GM23338 (cell line): ENCODE measurements at regions not wholly inside any gene's neighbourhood (a gene's known extent, or its start where the extent isn't known, plus 50 kb on each side); places are given as distances from the start of the nearest gene placed in this dataset.
A peak's percentile ranks its signal among the peaks of the same experiment; 100 is the strongest.

Experiments
- ATAC-seq: fragments of 200-7000 bp; cut with Tn5 transposase; 3 replicates; pipeline ENCODE4 v1.9.1; 2020
- DNase-seq: peaks from one replicate; pipeline ENCODE4 v3.0.0-alpha.2; 2015; ENCODE audit warnings: low spot score
- H2AFZ ChIP-seq: fragments of 200-600 bp; sonication (generic); 2 replicates; pipeline ENCODE4 v1.8.0; 2016; ENCODE audit warnings: antibody characterized with exemption, mild to moderate bottlenecking, moderate library complexity
- H3F3A ChIP-seq: fragments of 200-600 bp; sonication (generic); replicated peaks from 2 replicates; pipeline ENCODE4 v1.8.0; 2017; ENCODE audit warnings: antibody characterized with exemption, mixed run types, low read depth
- H3K27ac ChIP-seq: fragments of 200-600 bp; sonication (generic); 2 replicates; pipeline ENCODE4 v1.6.1; 2016; ENCODE audit warnings: low read depth
- H3K27me3 ChIP-seq: fragments of 200-600 bp; sonication (generic); 2 replicates; pipeline ENCODE4 v1.8.0; 2016; ENCODE audit warnings: mild to moderate bottlenecking, mixed run types, moderate library complexity; ENCODE audit not compliant: insufficient read depth
- H3K36me3 ChIP-seq: fragments of 200-600 bp; sonication (generic); 2 replicates; pipeline ENCODE4 v1.8.0; 2016; ENCODE audit warnings: mild to moderate bottlenecking; ENCODE audit not compliant: insufficient read depth
- H3K4me1 ChIP-seq: fragments of 200-600 bp; sonication (generic); 2 replicates; pipeline ENCODE4 v1.8.0; 2016; ENCODE audit warnings: mild to moderate bottlenecking, moderate library complexity; ENCODE audit not compliant: insufficient read depth
- H3K4me2 ChIP-seq: fragments of 200-600 bp; sonication (generic); 2 replicates; pipeline ENCODE4 v1.7.1; 2017; ENCODE audit warnings: mixed run types
- H3K4me3 ChIP-seq: fragments of 200-600 bp; sonication (generic); 2 replicates; pipeline ENCODE4 v1.6.1; 2016; ENCODE audit warnings: mixed run types
- H3K79me2 ChIP-seq: fragments of 200-600 bp; sonication (generic); replicated peaks from 2 replicates; pipeline ENCODE4 v1.8.0; 2017; ENCODE audit warnings: mild to moderate bottlenecking; ENCODE audit not compliant: insufficient read depth
- H3K9me2 ChIP-seq: fragments of 200-600 bp; sonication (generic); 2 replicates; pipeline ENCODE4 v1.8.0; 2017; ENCODE audit not compliant: insufficient read depth
- H4K20me1 ChIP-seq: fragments of 200-600 bp; sonication (generic); replicated peaks from 2 replicates; pipeline ENCODE4 v1.8.0; 2017; ENCODE audit warnings: mild to moderate bottlenecking; ENCODE audit not compliant: insufficient read depth
- H3K27ac Mint-ChIP-seq: 2 replicates; pipeline ENCODE4 v1.8.0; 2020; ENCODE audit warnings: inconsistent platforms, mild to moderate bottlenecking, moderate library complexity, mixed read lengths
- H3K27me3 Mint-ChIP-seq: 3 replicates; pipeline ENCODE4 v1.8.0; 2022; ENCODE audit warnings: low read depth, mild to moderate bottlenecking, moderate library complexity, mixed read lengths, inconsistent platforms; ENCODE audit not compliant: insufficient read depth, poor library complexity
- H3K36me3 Mint-ChIP-seq: 3 replicates; pipeline ENCODE4 v1.8.0; 2021; ENCODE audit warnings: low read depth, mild to moderate bottlenecking, inconsistent platforms, moderate library complexity, mixed read lengths
- H3K4me1 Mint-ChIP-seq: 3 replicates; pipeline ENCODE4 v1.8.0; 2020; ENCODE audit warnings: mild to moderate bottlenecking, inconsistent platforms, mixed read lengths
- H3K4me3 Mint-ChIP-seq: 3 replicates; pipeline ENCODE4 v1.8.0; 2021; ENCODE audit warnings: moderate library complexity, mild to moderate bottlenecking, inconsistent platforms, mixed read lengths
- H3K9me3 Mint-ChIP-seq: 3 replicates; pipeline ENCODE4 v1.8.0; 2020; ENCODE audit warnings: moderate library complexity, mild to moderate bottlenecking, inconsistent platforms, mixed read lengths
- EZH2phosphoT487 ChIP-seq: fragments of 200-600 bp; sonication (generic); IDR thresholded peaks from one replicate; pipeline ENCODE4 v1.8.1; 2018; ENCODE audit warnings: antibody characterized with exemption; ENCODE audit not compliant: unreplicated experiment
- NANOG ChIP-seq: IDR thresholded peaks from 2 replicates; pipeline ENCODE4 v1.6.1; 2016; ENCODE audit warnings: antibody characterized with exemption, borderline replicate concordance
- ZNF114 ChIP-seq: fragments of 250-450 bp; sonication (Bioruptor Pico); IDR thresholded peaks from 2 replicates; pipeline ENCODE4 v1.5.0; 2020; ENCODE audit warnings: mild to moderate bottlenecking, moderate library complexity
- ZNF331 ChIP-seq: fragments of 250-450 bp; sonication (Bioruptor Pico); IDR thresholded peaks from 2 replicates; pipeline ENCODE4 v1.5.0; 2020; ENCODE audit warnings: low read depth, mild to moderate bottlenecking, moderate library complexity
- TF ChIP-seq, protein P1 (sequence below), 2 experiments: fragments of 200-600 bp in 1 of 2; sonication (generic) in 1 of 2; conservative IDR thresholded peaks; 2 replicates each; pipeline versions ENCODE4 v1.5.1 to v1.6.1; 2016 to 2017; ENCODE audit warnings: antibody characterized with exemption in 2 of 2, low read depth in 2 of 2, mild to moderate bottlenecking in 2 of 2, moderate library complexity in 1 of 2
- TF ChIP-seq, protein P2 (sequence below): IDR thresholded peaks from one replicate; pipeline ENCODE4 v1.6.1; 2018; ENCODE audit warnings: antibody characterized with exemption; ENCODE audit not compliant: unreplicated experiment

DNA sequence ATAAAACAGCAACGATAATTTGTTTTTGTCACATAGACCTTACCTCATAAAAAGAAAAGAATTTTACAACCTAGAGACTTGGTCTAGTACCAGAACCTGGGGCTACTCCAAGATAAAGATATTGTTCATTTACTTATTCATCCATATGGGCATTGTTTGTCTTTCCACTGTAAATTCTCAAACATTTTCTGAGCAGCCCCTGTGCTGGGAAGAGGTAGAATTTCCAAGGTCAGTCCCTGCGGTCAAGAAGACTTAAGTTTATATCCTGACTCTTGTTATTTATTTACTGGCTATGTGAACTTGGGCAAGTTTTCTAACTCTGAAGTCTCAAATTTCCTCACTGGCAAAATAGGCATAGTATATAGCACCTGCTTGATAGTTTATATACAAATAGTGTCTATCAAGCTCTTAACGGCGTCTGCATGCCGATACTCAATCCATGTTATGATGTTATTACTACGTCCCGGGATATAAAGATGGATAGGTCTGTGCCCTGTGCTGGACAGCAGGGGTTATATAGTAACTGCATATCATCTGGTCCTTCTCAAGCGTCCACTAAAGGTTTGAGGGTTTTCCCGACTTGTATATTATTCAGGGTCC lies 222.1 kb upstream of the TAPT1 start:
- Mint-ChIP-seq H3K27me3 (peaks cover 43% of the 10 kb centered on the region), H3K36me3 (no peaks in the 10 kb centered on the region)

DNA sequence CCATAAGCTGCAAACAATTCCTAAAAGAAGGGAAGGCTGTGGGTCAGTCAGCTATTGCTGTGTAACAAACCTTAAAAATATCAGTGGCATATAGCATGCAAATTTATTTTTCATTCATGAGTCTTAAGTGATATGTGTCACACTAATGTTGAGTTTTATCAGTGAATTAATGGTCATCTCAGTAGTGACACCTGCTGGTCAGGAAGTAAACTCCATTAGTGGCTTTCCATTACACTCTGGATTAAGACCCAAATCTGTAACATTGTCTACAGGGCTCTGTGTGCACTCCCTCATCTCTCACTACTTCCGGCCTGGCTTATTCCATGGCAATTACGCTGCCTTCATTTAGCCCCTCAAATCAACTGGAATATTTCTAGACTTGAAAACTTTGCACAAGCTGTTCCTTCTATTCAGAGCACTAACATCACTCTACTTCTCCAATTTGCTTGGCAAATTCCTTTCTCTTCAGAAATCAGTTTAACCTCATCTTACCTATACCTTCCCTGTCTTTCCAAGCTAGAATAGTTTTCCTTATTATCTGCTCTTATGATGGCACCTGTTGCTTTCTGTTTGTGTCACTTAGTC lies 217.3 kb upstream of the TAPT1 start:
- Histone ChIP-seq H3K4me2 (no peak overlapping the region), H3K27ac (no peak overlapping the region), H4K20me1 (no peaks in the 10 kb centered on the region), H3K4me1 (no peaks in the 10 kb centered on the region), H3K4me3 (no peak overlapping the region), H3K79me2 (no peaks in the 10 kb centered on the region), H3K9me2 (peaks cover 1% of the 10 kb centered on the region; the same call in 1 of the 2 replicates), H3F3A (no peaks in the 10 kb centered on the region), H2AFZ (no peak overlapping the region), H3K27me3 (peaks cover 22% of the 10 kb centered on the region), H3K36me3 (no peaks in the 10 kb centered on the region)
- no peaks in the 10 kb centered on the region for H3K36me3 Mint-ChIP-seq
- H3K27me3 Mint-ChIP-seq = peaks cover 11% of the 10 kb centered on the region
- peaks cover 7% of the 10 kb centered on the region for H3K4me1 Mint-ChIP-seq
- ATAC-seq (peak; percentile 55), DNase-seq (peak; percentile 67)
- no peak for TF ChIP-seq ZNF114 (CRISPR knock-in tag)
- TF ChIP-seq, protein P1, sequence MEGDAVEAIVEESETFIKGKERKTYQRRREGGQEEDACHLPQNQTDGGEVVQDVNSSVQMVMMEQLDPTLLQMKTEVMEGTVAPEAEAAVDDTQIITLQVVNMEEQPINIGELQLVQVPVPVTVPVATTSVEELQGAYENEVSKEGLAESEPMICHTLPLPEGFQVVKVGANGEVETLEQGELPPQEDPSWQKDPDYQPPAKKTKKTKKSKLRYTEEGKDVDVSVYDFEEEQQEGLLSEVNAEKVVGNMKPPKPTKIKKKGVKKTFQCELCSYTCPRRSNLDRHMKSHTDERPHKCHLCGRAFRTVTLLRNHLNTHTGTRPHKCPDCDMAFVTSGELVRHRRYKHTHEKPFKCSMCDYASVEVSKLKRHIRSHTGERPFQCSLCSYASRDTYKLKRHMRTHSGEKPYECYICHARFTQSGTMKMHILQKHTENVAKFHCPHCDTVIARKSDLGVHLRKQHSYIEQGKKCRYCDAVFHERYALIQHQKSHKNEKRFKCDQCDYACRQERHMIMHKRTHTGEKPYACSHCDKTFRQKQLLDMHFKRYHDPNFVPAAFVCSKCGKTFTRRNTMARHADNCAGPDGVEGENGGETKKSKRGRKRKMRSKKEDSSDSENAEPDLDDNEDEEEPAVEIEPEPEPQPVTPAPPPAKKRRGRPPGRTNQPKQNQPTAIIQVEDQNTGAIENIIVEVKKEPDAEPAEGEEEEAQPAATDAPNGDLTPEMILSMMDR (conservative IDR thresholded peaks at IDR 0.05; ENCODE audit: low read depth in 2 of 2) = peak; percentile 73 to 76
- H3K9me3 Mint-ChIP-seq = no peaks in the 10 kb centered on the region; the same call in 2 of the 3 replicates
- H3K27ac Mint-ChIP-seq = no peak overlapping the region
- no peak overlapping the region for H3K4me3 Mint-ChIP-seq

More for the DNA sequence above, 222.1 kb upstream of the TAPT1 start:
- no peaks in the 10 kb centered on the region for H3K4me1 ChIP-seq
- TF ChIP-seq ZNF331 (CRISPR knock-in tag) = no peak
- no peak for ATAC-seq
- DNase-seq = no peak
- no peaks in the 10 kb centered on the region for H3K79me2 ChIP-seq
- no peaks in the 10 kb centered on the region for H4K20me1 ChIP-seq
- Mint-ChIP-seq H3K27ac (no peak overlapping the region), H3K4me3 (no peak overlapping the region), H3K9me3 (peaks cover 4% of the 10 kb centered on the region; the same call in 2 of the 3 replicates), H3K4me1 (no peaks in the 10 kb centered on the region)
- 0 out of 2 replicates have a peak, but pooled peaks cover 4% of the 10 kb centered on the region for H3K9me2 ChIP-seq
- no peaks in the 10 kb centered on the region for H3K36me3 ChIP-seq
- H3F3A ChIP-seq = no peaks in the 10 kb centered on the region
- no peak overlapping the region for H3K4me2 ChIP-seq
- no peak overlapping the region for H2AFZ ChIP-seq
- no peak overlapping the region for H3K27ac ChIP-seq
- H3K4me3 ChIP-seq = no peak overlapping the region
- H3K27me3 ChIP-seq = peaks cover 64% of the 10 kb centered on the region

DNA sequence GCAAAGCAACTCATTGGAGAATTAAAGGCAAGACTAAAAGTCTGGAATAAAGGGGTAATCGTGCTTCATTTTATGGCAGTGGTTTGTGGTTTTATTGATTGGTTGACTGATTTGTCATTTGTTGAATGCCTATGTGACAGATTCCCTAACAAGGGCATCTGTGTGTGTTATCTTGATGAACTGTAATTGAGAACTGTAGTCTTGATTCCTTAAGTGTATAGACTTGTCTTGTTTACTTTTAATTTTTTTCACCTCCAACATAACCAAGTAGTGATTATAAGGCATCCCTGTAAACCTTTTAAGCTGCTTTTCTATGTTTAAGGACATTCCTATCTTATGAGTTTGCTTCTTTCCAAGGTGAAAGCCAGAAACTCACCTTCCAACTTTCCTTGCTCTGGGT lies 216.0 kb upstream of the TAPT1 start:
- Mint-ChIP-seq H3K4me1 (peaks cover 7% of the 10 kb centered on the region), H3K36me3 (no peaks in the 10 kb centered on the region), H3K27ac (no peak overlapping the region), H3K27me3 (peaks cover 7% of the 10 kb centered on the region), H3K9me3 (peaks cover 5% of the 10 kb centered on the region; the same call in 2 of the 3 replicates), H3K4me3 (no peak overlapping the region)
- ATAC-seq = no peak
- H3K4me2 ChIP-seq = no peak overlapping the region
- H3K36me3 ChIP-seq = no peaks in the 10 kb centered on the region
- H2AFZ ChIP-seq = no peak overlapping the region
- H3K27ac ChIP-seq = no peak overlapping the region
- H4K20me1 ChIP-seq = no peaks in the 10 kb centered on the region
- no peaks in the 10 kb centered on the region for H3F3A ChIP-seq
- no peak overlapping the region for H3K4me3 ChIP-seq
- peaks cover 9% of the 10 kb centered on the region for H3K27me3 ChIP-seq
- no peak for DNase-seq
- no peaks in the 10 kb centered on the region for H3K79me2 ChIP-seq
- no peaks in the 10 kb centered on the region for H3K4me1 ChIP-seq
- H3K9me2 ChIP-seq = peaks cover 3% of the 10 kb centered on the region; the same call in 1 of the 2 replicates
- TF ChIP-seq NANOG (no peak), EZH2phosphoT487 (no peak)
- TF ChIP-seq, protein P2, sequence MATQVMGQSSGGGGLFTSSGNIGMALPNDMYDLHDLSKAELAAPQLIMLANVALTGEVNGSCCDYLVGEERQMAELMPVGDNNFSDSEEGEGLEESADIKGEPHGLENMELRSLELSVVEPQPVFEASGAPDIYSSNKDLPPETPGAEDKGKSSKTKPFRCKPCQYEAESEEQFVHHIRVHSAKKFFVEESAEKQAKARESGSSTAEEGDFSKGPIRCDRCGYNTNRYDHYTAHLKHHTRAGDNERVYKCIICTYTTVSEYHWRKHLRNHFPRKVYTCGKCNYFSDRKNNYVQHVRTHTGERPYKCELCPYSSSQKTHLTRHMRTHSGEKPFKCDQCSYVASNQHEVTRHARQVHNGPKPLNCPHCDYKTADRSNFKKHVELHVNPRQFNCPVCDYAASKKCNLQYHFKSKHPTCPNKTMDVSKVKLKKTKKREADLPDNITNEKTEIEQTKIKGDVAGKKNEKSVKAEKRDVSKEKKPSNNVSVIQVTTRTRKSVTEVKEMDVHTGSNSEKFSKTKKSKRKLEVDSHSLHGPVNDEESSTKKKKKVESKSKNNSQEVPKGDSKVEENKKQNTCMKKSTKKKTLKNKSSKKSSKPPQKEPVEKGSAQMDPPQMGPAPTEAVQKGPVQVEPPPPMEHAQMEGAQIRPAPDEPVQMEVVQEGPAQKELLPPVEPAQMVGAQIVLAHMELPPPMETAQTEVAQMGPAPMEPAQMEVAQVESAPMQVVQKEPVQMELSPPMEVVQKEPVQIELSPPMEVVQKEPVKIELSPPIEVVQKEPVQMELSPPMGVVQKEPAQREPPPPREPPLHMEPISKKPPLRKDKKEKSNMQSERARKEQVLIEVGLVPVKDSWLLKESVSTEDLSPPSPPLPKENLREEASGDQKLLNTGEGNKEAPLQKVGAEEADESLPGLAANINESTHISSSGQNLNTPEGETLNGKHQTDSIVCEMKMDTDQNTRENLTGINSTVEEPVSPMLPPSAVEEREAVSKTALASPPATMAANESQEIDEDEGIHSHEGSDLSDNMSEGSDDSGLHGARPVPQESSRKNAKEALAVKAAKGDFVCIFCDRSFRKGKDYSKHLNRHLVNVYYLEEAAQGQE = no peak
